Stimulated activated CD4-positive, alpha-beta T cell treated with anti-CD3 and anti-CD28 coated beads, Interleukin-12 subunit alpha, Interleukin-12 subunit beta, amount 100 ng/mL, for 48 hours (primary cell): ENCODE measurements at regions not wholly inside any gene's neighbourhood (a gene's known extent, or its start where the extent isn't known, plus 50 kb on each side); places are given as distances from the start of the nearest gene placed in this dataset.

Source experiments
- DNase-seq, 3 donors: peaks; one replicate each; pipeline ENCODE4 v3.0.0-alpha.2; 2020; ENCODE audit warnings: low read depth in 2 of 3, low spot score in 1 of 3

DNA sequence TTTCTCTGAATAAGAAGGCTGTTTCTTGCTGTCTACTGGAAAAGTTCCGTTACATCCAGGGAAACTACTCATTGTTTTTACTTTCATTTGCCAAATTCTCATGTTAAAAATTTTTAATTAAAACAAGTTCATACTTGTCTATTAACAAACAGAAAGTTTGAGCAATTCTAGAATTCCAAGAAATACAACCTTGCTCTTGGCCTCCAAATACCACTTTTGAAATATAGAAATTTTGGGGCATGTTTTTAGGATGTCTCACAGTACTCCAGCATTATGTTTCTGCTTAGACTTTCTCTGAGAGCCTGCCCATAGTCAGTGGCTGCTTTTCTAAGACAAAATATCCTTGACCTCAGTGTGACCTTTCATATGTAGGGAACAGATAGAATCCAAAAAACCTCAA, 228.7 kb upstream of the RND3 start:
- no peak for DNase-seq

DNA sequence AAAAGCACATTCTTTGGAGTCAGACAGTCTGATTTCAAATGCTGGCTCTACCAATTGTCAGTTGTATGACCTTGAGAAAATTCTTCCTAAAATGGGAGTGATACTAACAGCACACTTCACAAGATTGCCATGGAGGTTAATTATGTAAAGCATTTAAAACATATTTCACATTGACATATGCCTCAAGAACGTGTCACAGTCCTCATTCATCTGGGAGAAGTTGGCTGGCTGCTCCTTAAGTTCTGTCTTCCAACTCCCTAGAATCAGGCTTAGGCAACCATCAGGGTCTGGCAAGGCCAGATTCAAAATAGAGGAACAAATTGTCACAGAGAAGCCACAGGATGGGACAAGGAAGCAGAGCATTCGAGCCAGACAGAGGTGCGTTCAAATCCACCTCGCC, 228.0 kb upstream of the RND3 start:
- DNase-seq = no peak

DNA sequence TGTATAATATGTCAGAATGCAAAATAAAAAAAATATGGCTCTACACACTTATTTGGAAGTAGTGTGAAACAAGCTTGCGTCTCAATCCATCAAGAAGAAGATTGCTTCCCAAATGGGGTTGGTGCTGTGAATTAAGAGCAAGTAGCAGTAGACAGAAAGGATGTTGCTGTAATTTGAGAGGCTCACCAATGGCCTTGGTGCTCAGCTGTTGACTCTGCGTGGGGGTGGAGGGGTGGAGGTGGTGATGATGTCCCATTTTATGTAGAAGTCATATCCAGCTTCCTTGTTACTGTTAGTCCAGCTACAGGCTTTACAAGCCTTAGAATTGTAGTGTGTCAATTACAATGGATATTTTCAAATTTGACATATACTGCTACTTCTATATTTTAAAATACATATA, 223.4 kb upstream of the RND3 start:
- DNase-seq = no peak

DNA sequence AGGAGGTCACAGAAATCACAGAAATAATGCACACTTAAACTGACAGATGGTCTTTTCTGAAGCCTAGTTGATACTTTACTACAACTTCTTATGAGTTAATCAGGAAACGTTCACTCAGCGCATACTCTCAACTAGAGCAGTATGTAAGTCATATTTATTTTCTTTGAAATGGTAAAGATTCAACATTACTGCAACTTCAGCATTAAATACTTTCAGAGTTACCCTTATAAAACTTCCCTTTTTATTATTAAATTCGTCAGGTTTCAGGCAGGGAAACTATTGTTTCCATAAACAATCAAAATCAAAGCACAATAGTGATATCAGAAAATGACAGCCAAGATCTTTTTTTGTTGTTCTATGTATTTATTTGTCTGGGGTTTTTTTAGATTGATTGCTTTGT, 222.6 kb upstream of the RND3 start:
- DNase-seq = no peak

DNA sequence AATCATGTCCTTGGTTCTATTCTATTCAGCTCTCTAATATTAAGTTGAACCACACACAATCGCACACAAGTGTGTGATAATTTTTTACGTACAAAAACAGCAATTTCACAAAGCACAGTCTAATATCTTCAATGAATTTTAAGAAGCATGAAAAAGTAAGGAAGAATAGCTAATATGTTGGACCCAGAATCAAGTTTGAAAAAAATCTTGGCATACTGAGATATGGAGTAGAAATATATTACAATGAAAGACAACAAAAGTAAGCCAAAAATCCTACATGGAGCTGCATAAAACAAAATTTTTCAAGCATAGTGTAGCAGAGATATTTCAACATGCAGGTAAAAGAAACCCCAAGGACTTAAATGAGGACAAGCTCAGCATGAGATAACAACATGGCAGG, 219.1 kb upstream of the RND3 start:
- no peak for DNase-seq

DNA sequence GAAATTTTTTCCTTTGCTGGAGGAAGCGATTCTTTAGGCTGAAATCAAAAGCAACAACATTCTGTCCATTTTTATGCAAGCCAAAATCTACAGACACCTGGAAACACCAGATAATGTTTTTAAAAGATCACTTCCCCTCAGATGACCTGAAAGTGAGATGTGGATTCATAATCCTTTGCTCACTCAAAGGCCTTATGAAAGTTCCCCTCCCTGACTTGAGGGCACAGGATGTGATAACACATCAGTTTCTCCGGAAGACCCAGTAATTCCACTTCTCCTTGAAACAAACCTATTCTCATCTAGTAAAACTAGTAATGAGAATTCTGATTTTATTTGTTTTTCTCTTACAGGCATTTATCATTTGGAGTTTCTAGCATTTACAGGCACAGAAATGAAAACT, 218.3 kb upstream of the RND3 start:
- no peak for DNase-seq

DNA sequence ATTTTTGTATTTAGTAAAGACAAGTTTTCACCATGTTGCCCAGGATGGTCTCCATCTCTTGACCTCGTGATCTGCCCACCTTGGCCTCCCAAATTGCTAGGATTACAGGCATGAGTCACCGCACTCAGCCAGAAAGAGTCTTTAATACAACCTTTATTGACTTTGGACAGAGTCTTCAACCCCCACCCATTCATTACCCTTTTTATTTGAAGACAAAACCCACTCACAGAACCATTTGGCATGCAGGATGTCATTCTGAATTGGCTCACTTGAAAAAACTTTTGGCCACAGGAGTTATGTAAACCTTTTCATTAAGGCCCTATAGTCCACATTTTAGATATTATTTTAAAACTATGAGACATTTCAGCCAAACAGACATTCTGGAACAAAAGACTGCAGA, 217.9 kb upstream of the RND3 start:
- no peak for DNase-seq

DNA sequence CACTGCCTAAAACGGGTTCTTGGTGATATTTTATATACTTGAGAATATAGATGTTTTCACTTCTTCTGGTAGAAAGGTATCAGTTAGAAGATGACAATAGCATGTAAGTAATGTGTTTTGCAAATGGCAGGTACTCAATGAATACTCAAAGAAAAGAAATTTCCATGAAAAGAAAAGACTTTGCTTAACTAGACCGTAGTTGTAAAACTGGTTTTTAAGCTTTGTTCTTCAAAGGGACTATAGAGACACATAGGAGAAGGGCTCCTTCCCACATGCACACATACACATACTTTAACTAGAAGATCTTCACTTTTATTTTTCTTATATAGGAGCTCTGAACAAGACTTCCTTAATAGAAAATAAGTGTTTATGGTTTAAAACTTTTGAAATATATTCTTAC, 215.3 kb upstream of the RND3 start:
- DNase-seq = no peak

DNA sequence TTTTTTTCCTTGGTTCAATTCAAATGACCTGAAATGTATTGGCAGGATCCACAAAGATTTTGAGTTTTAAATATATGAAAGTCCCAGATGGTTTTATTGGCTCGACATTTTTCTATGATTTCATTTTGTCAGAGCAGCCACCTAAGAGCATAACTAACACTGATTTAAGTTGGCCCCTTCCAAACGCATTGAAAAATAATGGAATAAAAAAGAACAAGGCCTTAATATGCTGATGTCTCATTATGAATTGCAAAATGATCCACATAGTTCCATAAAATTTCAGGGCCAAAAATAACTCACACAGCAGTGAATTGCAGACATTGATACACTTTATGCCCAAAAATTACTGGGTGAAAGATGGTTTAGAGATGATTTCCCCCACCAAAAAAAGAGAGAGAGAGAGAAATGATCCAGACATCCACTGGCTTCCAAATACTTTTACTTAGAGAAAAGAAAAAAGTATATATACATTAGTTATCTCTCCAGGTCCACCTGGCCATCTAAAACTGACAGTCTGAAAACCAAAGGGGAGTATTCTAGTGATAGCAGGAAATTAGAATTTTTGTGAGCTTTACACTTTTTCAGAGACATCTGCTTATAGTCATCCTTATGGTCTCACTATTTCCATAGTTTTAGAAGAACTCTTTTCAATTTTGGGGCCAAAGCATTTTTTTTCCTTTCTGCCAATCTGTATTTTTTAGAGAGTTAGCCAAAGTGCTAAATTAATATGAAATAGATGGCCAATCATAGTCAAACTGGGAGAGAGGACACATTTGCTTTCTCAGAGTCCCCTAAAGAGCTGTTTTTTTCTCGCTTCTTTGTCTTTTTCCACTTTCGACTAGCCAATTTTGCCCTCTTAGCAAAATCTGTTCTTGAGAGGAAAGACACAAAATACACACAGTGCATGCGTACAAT, 213.5 kb upstream of the RND3 start:
- DNase-seq = no peak

DNA sequence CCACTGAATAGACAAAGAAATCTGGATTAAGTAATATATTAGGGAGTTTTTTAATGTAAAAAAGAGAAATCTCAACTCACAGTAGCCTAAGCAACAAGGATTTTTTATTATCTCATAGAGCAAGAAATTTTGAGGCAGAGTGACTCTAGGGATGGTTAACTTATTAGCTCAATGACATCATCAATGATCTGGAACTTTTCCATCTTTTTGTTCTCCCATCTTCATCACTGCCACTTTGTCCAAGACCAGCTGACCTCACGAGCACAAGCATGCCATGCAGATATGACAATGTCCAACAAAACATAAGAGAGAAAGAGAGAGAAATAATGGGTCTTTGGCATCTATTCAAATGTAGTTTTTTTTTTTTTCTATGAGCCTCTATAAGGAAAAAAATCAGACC, 211.8 kb upstream of the RND3 start:
- no peak for DNase-seq

DNA sequence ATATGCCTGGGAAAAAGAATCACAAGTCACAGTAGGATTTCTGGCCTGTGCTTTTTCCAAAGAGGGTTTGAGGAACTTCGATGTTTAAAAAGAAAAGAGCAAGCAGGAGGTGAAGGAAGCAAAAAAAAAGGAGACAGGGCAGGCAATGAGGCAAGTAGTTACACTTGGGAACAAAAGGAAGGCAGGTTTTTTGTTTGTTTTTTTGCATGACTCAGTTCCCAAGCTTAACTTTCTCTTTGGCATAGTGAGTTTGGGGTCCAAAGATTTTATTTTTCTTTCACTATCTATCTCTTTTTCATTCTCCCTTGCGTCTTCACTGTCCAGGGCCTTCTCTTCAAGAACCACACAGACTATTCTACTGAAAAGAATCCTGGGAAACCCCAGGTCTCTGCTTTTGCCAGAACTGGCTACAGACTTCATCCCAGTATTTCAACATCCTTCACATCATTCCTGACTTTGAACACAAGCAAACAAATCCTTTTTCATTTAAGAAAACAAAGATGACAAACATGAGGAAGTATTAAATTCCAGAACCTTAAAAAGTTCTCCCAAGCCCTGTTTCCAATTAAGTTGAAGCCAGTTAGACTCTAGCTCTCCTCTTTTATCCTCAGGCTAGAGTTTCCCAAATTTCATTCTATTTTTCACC, 210.7 kb upstream of the RND3 start:
- DNase-seq = no peak

DNA sequence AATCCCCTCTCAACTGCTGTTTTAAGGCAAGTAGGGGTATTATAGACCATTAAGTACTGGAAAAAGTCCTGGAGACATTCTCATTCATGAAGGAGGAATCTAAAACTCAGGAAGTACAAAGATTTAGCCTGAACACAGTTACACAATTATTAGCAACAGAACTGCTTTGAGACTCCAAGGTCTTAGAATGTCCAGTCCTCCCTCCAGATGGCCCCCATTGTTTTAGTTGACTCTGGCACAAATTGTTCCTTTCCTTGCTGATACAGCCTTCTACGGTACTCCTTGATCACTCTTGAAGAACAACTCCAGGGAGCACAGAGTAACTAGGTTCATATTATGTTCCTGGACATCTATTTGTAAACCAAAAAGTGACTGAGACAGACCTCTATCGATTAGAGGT, 210.1 kb upstream of the RND3 start:
- DNase-seq = no peak

DNA sequence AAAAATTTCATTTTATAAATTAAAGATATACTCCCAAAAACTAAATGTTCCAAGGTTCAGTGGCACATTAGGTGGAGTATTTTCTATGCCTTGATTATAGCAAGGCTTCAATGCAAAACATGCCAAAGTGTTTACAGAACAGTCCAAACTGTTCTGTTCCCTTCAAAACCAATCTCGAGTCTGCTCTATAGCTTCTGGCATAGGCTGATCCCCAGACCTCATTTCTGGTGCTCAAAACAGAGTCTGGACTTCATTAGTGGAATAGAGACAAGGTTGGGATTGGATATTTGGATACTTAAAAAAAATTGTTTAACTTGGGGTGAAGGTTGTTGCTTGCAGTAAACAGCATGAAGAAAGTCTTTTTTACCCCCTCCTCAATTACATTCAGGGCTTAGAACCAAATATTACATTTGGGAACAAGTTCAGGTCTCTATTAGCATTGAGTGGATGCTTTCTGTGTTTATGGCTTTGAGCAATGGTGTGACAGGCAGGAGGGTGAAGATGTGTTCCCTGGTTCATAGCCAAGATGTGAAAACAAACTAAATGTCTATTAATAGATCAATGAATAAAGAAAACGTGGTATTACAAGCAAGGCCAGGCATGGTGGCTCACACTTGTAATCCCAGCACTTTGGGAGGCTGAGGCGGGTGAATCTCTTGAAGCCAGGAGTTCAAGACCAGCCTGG, 208.1 kb upstream of the RND3 start:
- DNase-seq = no peak

DNA sequence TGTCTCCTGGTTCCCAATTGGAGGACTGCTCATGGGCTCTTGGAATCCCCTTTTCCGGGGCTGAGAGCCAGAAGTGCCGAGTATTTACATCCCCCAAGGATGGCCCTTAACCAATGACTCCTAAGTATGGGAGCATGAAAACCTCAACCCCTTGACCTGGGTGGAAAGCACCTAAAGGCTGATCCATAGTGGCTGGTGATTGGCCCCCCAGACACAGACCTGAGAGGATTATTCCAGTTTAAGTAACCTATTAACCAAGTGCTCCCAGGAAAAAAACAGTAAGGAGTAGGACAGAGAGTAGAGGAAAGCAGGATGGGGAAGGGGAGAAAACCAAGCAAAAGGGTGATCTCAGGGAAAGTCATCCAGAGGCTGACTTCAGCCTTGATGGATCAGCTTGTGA, 206.1 kb upstream of the RND3 start:
- no peak for DNase-seq

DNA sequence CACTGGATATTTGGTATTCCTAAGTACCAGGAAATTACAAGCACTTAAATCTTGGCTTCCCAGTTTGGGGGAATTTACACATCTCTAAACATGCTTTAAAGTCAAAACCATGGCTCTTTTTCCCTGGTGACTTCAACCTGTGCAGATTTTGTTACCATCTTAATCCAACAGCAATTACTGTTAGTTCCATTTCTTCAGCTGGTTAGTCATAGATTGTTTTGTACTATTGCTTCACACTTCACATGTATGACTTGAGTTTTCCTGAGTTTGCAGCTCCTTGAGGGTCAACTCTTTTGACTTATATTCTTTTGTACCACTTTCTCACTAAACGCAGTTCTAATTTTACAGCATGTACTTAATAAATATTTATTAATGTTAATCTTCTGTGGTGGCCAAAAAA, 203.4 kb upstream of the RND3 start:
- no peak for DNase-seq

DNA sequence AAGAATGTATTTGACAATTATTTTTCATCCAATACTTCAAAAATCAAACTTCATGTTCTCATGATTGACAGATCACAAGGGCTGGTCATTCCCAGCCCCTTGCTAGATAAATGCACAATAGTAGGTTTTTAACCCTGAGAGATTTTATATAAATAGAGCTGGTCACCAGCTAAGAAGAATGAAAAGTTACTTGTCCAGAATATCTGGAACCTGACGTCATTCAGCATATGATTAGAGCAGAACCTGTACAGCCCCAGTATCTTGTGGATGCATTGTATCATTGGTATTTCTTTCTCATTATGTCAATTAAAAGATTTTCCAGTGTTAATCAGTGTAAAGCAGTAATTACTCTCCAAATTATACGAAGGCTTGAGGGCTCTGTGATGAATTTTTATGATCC, 202.8 kb upstream of the RND3 start:
- no peak for DNase-seq

DNA sequence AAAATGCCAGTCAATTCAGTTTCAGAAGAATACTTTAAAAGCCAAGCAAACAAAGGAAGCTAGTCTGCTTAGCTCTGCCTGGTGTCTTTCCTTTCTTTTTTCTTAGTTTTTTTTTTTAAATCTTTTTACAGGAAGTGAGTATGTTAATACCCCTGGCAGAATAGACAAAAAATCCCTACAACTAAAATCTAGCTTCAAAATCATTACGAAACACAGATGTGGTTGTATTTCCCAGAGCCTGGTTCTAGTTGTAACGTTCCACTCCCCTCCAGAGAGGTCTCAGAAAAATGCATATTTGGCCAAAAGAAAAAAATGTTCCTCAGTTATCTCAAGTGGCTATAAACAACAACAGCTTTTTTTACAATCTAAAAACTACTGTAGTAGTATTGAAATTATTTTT, 202.1 kb upstream of the RND3 start:
- no peak for DNase-seq

DNA sequence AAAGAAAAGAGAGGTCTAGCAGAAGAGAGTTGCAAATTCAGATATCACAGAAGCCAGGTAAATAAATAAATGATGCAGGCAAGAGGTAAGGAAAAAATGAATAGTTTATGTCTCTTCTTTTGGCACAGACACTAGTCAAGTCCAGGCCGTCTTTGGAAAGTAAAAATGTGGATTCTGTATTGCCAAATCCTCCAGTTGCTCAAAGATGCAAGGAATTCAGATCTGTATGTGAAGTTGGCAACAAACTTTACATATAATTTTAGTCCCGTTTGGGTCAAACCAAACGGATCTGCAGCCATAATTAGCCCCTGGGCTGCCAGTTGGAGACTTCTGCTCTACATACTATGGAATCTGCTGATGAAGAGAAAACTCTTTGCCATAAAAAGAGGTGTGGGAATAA, 200.5 kb upstream of the RND3 start:
- DNase-seq = no peak

DNA sequence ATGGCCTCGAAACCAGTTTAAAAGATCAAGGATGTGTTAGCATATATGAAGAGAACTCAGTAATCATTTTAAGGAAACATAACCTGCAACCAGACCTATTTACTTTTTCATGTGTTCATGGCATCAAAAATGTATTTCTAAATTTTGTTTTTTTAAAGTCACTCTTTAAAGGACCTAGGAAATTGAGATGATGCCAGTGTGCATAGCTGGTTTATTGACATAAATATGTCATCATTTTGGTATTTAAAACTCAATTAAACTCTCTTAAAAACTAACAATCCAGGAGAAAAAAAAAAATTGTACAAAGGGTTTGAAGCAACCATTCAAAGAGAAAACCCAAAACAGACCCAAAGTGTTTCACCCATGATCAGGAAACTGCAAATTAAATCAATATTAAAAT, 198.9 kb upstream of the RND3 start:
- DNase-seq = no peak

DNA sequence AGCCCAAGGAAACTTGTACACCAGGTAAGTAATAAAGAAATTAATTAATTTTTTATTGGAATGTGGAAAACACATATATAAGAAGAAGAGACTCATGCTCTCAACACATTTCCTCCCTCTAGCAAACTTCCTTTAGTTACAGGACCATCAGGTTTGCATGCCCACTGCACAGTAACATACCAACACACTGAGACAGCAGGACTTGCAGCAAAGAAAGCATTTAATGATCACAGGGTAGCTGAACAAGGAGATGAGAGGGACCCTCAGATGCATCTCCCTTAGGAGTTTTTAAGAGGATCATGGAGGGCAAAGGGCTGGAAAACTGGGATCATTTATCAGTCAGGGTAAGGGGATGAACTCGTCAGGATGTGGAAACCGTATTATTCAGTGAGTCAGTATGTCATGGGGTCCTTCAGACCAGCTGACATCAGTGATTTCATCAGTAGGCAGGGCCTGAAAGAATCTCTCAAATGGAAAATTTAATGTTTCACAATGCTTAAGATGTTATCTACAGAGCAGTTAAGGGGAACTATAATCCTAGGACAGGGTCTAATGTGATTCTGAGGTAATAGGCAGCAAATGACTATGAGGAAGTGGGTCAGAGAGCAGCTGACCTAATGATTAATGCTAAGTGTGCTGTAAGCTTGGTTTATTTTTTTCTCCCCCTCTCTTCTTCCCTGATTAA, 193.8 kb upstream of the RND3 start:
- no peak for DNase-seq

DNA sequence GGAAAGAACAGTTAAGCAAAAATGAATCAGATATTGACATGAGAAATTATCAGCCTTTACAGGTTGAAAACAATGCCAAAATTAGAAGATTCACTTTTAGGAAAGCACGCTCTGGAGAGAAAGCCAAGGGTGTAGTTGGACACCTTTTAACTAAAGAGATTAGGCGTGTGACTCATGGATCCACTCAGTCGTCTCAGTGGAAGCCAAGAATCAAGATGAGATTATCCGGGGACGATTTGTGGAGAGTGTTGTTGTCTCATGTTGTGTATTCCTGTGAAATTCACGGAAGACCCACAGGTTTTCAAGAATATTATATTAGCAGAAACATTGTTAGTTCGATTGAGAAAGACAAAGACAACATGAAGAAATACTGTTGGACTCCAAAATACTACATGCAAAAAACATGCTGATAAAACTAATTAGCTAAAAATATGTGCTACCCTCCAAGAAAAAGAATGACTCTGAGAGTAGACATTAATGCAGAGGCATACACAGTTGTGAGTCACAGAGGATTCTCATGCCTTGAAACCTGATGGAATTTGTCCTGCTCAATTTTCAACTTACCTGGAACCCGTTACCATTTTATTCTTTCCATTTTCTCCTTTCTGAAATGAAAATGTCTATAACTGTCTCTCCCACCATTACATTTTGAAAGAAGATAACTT, 192.1 kb upstream of the RND3 start:
- DNase-seq = no peak
